ENCODE measurements at regions not wholly inside any gene's neighbourhood (a gene's known extent, or its start where the extent isn't known, plus 50 kb on each side); places are given as distances from the start of the nearest gene placed in this dataset.

GRCh38 chr10:35754519-35754918 is 112.4 kb upstream of the FZD8 start:
- Histone ChIP-seq H3K18ac (ENCODE audit: low read depth, low read length) (no peak overlapping the region), H3K27ac (ENCODE audit: insufficient read depth, low read length) (no peak overlapping the region), H4K5ac (ENCODE audit: low read depth, low read length) (no peak overlapping the region), H2AK5ac (ENCODE audit: low read depth, low read length) (no peak overlapping the region), H3K4me2 (ENCODE audit: low read depth, low read length) (no peak overlapping the region), H3K27me3 (ENCODE audit: control insufficient read depth, insufficient read depth, low read length) (peaks cover 10% of the 10 kb centered on the region), H2AFZ (replicated peaks; ENCODE audit: low read length, poor library complexity) (no peak overlapping the region), H2BK15ac (ENCODE audit: low read depth, low read length) (no peak overlapping the region), H3K56ac (ENCODE audit: extremely low read depth, insufficient read depth, low read length) (no peak overlapping the region), H3K79me1 (ENCODE audit: low read depth in 1 of 2, low read length in 2 of 2) (no peaks in the 10 kb centered on the region), H4K20me1 (ENCODE audit: insufficient read depth, low read length) (no peaks in the 10 kb centered on the region), H3K9me1 (ENCODE audit: insufficient read depth, low read length) (no peaks in the 10 kb centered on the region), H3K14ac (replicated peaks; ENCODE audit: low read depth, low read length) (no peak overlapping the region), H4K91ac (ENCODE audit: insufficient read depth, low read depth, low read length) (no peak overlapping the region), H4K8ac (ENCODE audit: low read depth in 2 of 2, low read length in 2 of 2) (no peak overlapping the region), H3K36me3 (ENCODE audit: control insufficient read depth, insufficient read depth, low read length) (no peaks in the 10 kb centered on the region), H3K23ac (ENCODE audit: low read depth, low read length) (no peak overlapping the region), H2BK20ac (ENCODE audit: low read depth, low read length) (no peak overlapping the region), H2BK120ac (ENCODE audit: low read depth, low read length) (no peak overlapping the region), H2BK5ac (ENCODE audit: low read depth, low read length, poor library complexity, severe bottlenecking) (no peak overlapping the region), H3K4ac (ENCODE audit: low read depth, low read length) (no peak overlapping the region), H3K4me3 (ENCODE audit: insufficient read depth, low read depth, low read length) (no peak overlapping the region), H2AK9ac (replicated peaks; ENCODE audit: low read depth, low read length, poor library complexity) (no peak overlapping the region), H3K9ac (ENCODE audit: low read depth, low read length) (no peak overlapping the region), H3K4me1 (ENCODE audit: control insufficient read depth, insufficient read depth, low read length) (no peaks in the 10 kb centered on the region), H3K9me3 (ENCODE audit: control insufficient read depth, insufficient read depth, low read length) (no peaks in the 10 kb centered on the region)
- 100% methylated on average over 1 of the region's 5 CpGs; no CpG with 5 or more reads in 1 of the 2 experiments for WGBS, 2 experiments (ENCODE audit: extremely low coverage in 2 of 2, insufficient read length in 1 of 2)
- ChIA-PET POLR2A (ENCODE audit: unreplicated experiment) (no interaction called here), CTCF (no interaction called here)
- dilution Hi-C loops (cut with HindIII; ENCODE audit: low sequenced_read_pairs, unreplicated experiment) (no loop called here), in situ Hi-C loops (cut with MboI; ENCODE audit: low sequenced_read_pairs) (no loop called here), intact Hi-C loops (cut with micrococcal nuclease) (no loop called here)
- TF ChIP-seq MXI1 (IDR thresholded peaks at IDR 0.05; ENCODE audit: borderline replicate concordance, low read depth, low read length) (no peak), CEBPB (IDR thresholded peaks at IDR 0.05; ENCODE audit: low read depth, low read length) (no peak), RAD21 (IDR thresholded peaks at IDR 0.05; ENCODE audit: low read length) (no peak), BHLHE40 (IDR thresholded peaks at IDR 0.05; ENCODE audit: low read depth, low read length) (no peak)
- DNase-seq, result no peak
- BruUV-seq (replicated peaks), result no TSS peak
- ATAC-seq (ENCODE audit: low read depth), result no peak

All from IMR-90 (cell line).